ENCODE measurements at regions not wholly inside any gene's neighbourhood (a gene's known extent, or its start where the extent isn't known, plus 50 kb on each side); places are given as distances from the start of the nearest gene placed in this dataset.
"Not testable (repeated sequence)": the region's sequence is repeated elsewhere in the genome, so short reads cannot be mapped to it uniquely, and the experiment has no call there.

GRCh38 chr14:56351861-56352260 is 227.7 kb upstream of the TMEM260 start:
- no peak for FAIRE-seq

GRCh38 chr14:56352999-56353398 is 226.6 kb upstream of the TMEM260 start:
- no peak for FAIRE-seq

GRCh38 chr14:56357428-56357827 is 222.2 kb upstream of the TMEM260 start:
- no peak for FAIRE-seq

GRCh38 chr14:56358275-56358674 is 221.3 kb upstream of the TMEM260 start:
- FAIRE-seq = no peak

GRCh38 chr14:56358851-56359614 is 220.6 kb upstream of the TMEM260 start:
- FAIRE-seq = no peak

- FAIRE-seq = not testable (repeated sequence)
These were observed 213.9 kb upstream of the TMEM260 start for GRCh38 chr14:56365663-56366062.

GRCh38 chr14:56367416-56367815 is 212.2 kb upstream of the TMEM260 start:
- FAIRE-seq = no peak

- FAIRE-seq = no peak
These were observed 207.9 kb upstream of the TMEM260 start for GRCh38 chr14:56371737-56372136.

- no peak for FAIRE-seq
These were observed 205.2 kb upstream of the TMEM260 start for GRCh38 chr14:56374421-56374820.

- FAIRE-seq = no peak
These were observed 201.6 kb upstream of the TMEM260 start for GRCh38 chr14:56378046-56378445.

- no peak for FAIRE-seq
These were observed 201.1 kb upstream of the TMEM260 start for GRCh38 chr14:56378475-56378877.

- FAIRE-seq = no peak
These were observed 199.6 kb upstream of the TMEM260 start for GRCh38 chr14:56379956-56380355.

GRCh38 chr14:56386024-56386423 is 193.6 kb upstream of the TMEM260 start:
- FAIRE-seq = no peak

- no peak for FAIRE-seq
These were observed 188.7 kb upstream of the TMEM260 start for GRCh38 chr14:56390859-56391258.

- no peak for FAIRE-seq
These were observed 184.6 kb upstream of the TMEM260 start for GRCh38 chr14:56394826-56395530.

- FAIRE-seq = no peak
These were observed 179.3 kb upstream of the TMEM260 start for GRCh38 chr14:56400109-56400825.

GRCh38 chr14:56412468-56413434 is 166.8 kb upstream of the TMEM260 start:
- FAIRE-seq = no peak

- FAIRE-seq = no peak
These were observed 165.9 kb upstream of the TMEM260 start for GRCh38 chr14:56413721-56414120.

- FAIRE-seq = no peak
These were observed 165.4 kb upstream of the TMEM260 start for GRCh38 chr14:56414236-56414635.

GRCh38 chr14:56416213-56416612 is 163.4 kb upstream of the TMEM260 start:
- no peak for FAIRE-seq

GRCh38 chr14:56417173-56417572 is 162.4 kb upstream of the TMEM260 start:
- no peak for FAIRE-seq

GRCh38 chr14:56419750-56420149 is 159.8 kb upstream of the TMEM260 start:
- no peak for FAIRE-seq

- no peak for FAIRE-seq
These were observed 157.4 kb upstream of the TMEM260 start for GRCh38 chr14:56422221-56422620.

Measured in G401.6 (cell line).